ENCODE measurements at regions not wholly inside any gene's neighbourhood (a gene's known extent, or its start where the extent isn't known, plus 50 kb on each side); places are given as distances from the start of the nearest gene placed in this dataset.
A peak's percentile ranks its signal among the peaks of the same experiment; 100 is the strongest.

DNA sequence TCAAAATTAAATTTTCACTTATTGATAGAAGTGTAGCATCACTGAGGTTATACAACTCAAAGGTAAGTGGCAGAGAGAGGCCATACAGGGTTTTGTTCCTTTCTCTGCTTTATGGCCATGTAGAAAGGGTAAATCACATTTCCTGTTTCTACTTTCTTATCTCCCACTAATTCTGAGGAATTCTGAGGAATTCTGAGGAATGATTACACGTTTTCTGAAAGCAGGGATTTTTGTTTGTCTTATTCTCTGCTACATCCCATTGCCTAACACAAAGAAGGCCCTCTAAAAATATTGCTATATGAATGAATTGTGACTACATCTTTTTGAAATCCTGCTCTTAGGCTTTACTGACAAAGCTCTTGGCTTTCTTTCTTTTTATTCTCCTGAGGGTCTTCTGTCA, 516.9 kb upstream of the ZNF608 start:
- DNase-seq, result no peak

DNA sequence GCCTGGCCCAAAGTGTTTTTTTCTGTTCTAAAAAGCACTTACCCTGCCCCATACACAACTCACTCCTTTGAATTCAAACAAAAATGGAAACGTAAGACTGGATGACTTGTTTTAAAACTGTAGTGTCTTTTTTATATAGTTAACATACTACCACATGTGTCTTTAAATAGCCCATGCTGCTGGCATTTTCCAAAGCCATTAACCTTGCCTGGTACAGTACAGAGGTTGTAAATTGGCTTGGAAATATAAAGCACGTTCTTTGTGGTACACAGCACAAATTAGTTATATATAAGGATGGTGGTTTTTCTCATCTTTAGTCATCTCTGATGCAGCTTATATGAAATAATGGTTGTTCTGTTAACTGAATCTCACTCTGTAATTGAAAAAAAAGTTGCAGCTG, 519.7 kb upstream of the ZNF608 start:
- DNase-seq, result no peak

DNA sequence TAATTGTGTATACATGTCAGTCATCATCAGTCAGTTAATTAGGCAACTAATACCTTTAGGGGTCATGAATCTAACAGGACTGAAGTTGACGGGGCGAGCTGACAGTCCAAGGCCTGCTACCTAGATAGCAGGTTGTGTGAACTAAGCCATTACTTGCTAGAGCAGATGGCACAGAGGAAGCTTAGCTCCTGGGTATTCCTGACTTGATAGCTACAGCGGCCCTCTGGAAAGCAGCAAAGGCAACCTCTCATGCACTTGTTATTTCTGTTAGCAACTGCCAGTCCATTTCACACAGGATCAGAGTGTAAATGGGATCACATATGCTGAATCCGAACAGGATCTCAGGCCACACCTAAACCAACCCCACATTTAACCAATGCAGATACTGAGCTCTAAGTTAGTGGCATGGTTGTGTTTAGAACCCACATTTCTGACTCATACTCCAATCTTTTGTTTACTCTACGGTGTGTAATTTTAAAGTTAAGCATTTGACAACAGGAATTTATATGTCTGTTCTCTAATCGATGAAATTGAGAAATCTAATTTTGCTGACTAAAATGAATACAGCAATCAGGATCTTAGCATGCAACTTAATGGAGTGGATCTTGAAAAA, 521.3 kb upstream of the ZNF608 start:
- no peak for DNase-seq

DNA sequence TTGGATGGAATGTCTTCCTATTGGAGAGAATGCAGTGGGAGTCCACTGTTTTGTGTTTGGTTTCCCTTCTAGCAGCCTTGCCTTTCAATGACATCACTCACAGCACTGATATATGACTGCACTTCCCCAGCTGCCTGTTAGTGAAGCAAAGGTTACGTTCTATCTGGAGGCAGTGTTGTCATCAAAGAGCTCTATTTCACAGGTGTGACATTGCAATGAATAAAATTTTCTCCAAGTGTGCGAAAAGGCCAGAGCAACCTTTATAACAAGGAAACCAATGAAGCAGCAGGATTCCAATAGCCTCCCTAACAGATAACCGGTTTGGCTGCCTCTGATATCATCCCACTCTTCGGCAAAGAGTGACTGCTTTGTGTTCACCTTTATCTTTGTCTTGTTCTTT, 523.5 kb upstream of the ZNF608 start:
- DNase-seq, result no peak

DNA sequence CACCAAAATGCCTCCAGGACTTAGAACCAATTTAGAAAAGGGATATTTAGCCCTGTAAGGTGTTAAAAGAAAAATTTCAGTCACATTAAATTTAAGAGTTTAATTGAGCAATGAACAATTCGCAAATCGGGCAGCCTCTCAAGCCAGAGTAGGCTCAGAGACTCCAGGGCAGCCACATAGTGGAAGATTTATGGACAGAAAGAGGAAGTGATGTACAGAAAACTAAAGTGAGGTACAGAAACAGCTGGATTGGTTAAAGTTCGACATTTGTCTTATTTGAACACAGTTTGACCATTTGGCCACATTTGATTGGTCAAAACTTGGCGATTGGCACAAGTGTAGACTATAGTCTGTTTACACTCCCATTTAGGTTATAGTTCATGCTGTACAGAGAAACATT, 525.9 kb upstream of the ZNF608 start:
- DNase-seq, result no peak

DNA sequence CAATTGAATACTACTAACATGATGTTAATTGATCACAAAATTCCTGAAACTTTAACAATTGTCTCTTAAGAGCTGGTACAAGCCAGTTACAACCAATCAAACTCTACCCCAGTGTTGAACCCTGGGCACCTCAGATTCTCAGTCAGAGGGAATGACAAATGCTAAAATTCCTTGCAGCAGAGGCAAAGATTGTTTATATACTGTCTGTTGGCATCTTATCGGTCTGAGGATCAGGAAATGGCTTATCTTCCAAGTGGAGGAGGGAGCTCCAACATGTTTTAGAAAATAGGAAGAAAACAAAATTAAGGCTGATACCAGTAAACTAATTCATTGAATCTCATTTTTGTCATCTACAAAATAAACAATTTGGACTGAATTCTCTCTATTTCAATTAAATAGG, 527.8 kb upstream of the ZNF608 start:
- no peak for DNase-seq

DNA sequence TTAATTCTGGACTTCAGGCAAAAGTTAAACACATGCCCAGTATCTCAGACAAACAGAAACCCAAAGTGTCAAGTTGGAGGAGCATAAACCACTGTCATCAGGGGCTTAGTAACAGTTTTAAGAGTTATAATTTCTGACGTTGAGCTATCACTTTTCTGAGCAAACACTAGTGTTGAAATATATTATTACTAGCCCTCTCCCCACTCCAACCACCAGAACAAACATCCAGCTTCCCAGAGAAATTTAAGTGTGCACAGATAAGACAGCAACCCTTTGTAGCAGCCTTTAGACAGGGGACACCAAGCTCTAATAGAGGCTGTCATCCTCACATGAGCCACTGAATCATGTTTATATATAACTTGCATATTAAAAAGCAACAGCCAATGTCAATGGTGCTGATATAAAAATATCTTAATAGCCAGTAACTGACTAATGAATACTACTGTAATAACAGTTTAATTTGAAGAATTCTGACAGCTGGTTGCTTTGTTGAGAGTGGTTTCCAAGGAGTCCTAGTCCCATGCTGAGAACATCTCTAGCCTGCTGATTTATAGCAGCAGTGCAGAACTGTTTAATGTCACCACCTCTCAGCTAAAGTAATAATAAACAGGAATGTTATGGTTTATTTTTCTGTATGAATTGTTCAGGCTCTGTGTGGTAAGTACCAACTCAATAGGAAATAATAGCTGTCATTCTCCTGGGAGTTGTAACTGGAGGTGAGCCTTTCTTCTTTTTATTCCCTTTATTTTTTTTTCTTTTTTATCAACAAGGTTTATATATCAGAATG, 528.7 kb upstream of the ZNF608 start:
- no peak for DNase-seq

DNA sequence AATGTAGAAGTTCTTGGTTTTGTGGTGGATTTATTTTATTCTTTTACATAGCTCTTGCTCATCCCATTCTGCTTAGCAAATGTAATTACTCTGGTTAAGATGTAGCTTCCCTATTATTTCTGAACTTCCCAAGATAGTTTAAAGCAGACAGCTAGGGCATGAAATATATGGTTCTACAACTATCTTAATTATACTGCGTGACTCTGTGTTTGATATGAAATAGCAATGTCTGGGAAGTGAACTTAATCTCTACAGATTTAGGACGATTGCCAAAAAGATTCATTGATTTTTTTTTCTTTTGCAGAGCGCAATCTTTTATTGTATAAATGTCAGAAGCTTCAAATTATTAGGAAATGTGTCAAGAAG, 529.3 kb upstream of the ZNF608 start:
- DNase-seq, result no peak

DNA sequence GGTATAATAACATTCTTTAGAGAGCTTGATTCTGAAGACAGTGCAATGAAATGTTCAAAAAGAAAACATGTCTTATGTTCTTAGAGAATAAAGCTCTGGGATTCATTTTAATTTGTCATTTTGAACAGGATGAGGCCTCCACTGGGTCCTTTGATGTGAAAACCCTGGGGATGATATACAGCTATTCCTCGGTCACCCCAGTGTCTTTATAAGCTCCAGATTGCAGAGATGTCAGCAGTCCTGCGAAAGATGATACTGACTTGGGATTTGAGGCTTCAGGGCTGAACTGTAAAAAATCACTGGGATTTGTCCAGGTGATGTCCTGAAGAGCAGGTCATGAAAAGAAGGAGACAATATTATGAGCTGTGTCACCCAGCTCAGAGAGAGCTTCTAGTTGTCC, 529.7 kb upstream of the ZNF608 start:
- no peak for DNase-seq

DNA sequence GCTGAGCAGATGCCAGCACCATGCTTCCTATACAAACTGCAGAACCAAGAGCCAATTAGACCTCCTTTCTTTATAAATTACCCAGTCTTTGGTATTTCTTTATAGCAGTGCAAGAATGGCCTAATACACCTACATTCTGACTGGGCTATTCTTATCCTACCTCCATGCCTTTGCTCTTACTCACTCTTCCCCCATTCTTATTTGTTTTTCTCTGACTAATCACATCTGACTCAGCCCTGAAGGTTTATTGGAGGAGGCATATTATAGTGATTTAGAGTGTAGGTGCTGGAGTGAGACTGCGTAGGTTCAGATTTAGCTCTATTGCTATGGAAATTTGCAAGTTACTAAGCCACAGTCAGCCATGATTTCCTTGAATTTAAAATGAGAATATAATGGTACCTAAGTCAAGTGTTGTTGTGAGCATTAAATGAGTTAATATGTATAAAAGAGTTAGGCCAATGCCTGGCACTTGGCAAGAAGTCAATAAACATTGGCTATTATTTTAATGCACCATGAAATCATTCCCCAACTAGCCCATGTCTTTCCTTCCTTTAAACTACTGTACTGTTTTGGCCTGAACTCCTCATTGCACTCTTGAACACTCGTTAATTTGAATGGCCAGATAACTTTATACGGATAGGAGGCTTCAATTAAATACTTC, 531.2 kb upstream of the ZNF608 start:
- DNase-seq, result peak; percentile 20

DNA sequence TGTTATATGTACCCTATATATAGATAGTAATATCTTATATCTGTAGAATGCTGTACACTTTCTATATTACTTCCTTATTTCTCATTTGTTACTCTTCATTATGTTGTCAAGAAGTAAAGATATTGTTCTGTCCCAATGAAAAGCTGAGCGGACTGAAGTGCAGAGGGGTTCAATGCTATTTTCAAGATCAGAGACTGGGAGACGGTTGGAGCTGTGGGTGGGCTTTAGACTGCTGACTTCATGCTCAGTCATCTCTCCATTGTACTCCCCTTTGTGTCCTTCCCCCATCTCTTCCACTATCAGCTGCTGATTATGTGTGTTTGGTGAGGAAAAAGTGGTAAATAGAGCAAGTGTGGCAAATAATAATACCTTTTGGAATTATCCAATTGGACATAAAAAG, 532.3 kb upstream of the ZNF608 start:
- no peak for DNase-seq

DNA sequence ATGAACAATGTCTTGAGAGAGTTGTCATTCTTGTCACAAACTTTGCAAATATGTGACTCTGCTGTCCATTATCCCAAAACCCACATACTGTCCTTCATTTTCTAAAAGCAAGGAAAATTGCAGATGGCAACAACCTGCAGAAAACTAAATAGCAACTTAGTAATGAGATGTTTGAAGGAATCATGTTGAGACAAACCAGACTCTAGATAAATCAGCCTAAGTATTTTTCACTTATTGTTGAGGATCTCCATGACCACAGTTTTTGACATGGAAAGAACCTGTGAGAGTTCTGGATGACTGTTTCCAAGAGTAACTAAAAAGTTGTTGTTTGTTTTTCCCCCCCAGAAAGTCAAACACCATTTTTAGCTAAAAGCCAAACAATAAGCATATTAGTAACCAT, 535.2 kb upstream of the ZNF608 start:
- no peak for DNase-seq

DNA sequence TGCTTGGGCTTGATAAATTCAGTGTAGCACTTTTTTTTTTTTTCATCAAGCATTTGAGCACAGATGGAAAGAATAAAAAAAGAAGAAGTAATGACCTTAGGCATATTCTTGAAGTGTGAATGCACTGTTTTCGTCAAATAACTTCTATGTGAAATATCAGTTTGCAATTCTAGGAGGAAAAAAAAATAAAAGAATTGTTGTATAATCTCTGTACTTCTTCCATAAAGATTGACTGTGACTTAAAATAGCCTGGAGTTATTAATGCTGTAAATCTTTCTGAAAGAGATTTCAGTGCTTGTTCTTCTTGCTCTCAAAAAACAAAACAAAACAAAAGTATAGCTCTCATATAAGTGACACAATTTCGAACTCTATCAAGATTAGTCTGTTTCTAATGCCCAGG, 536.9 kb upstream of the ZNF608 start:
- DNase-seq, result no peak

DNA sequence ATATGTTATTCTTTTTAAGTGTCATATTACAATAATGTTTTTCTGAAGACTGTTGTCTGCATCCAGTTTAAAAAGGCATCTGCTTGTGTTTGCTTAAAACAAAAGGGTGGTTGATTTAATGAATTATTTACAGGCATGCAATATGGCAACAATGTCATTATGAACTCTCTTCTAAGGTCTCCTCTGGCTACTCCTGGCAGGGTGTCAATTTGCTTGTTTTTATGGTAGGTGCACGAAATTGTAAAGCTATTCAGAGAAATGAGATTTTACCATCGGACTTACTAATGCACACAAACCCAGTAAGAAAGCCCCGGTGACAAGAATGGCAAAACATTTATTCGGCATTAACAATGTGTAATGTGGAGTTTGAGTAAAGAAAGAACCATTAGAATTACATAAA, 539.8 kb upstream of the ZNF608 start:
- DNase-seq, result no peak

DNA sequence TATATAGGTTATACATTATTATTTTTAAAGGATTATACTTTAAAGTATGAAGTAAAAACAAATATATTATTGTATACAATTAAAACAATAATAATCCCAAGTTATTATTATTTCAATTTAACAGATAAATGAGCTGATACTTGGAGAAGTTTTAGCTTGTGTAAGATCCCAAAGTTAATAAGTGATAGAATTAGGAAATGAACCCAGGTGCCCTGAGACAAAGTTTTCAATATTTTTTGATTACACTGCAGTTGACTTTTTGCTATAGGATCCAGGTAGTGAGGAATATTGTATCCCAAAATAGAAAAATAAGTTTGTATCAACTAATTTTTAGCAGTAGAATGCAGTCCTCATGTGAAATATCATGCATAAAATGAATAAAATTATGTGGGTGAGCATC, 543.2 kb upstream of the ZNF608 start:
- no peak for DNase-seq

DNA sequence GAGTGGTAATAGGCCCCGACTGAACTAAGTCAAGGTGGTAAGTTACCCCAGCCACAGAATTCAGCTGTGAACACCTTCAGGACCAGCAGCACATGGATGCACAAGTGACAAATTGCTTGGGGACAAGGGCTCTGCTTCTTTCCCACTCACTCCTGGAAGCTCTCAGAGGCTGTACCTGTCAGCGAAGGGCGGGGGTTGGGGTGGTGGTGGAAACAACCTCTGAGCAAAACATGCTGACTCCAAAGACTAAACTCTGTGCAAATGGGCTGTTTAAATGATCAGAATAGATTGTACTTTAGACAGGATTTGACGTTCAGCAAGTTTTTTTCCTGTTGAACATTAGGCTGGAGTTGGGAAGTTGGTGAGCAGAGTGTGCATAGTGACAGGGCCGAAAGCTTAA, 544.5 kb upstream of the ZNF608 start:
- no peak for DNase-seq

DNA sequence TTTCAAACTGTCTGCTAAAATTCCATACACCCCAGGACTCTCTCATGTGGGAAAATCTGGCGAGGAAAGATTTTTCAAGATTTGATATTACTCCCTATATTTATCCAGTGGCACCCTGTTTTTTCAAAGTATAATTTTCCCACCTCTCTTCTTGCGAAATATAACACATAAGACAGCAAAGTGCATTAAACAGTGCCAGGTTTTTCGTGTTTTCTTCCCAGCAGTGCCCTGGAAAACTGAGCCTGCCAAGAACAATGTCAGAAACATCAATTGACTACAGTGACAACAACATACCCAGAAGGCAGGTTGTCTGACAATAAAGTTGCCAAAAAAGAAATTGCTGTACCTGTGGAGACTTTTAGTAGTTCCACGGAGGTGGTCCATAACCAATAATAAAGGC, 545.0 kb upstream of the ZNF608 start:
- DNase-seq, result no peak

DNA sequence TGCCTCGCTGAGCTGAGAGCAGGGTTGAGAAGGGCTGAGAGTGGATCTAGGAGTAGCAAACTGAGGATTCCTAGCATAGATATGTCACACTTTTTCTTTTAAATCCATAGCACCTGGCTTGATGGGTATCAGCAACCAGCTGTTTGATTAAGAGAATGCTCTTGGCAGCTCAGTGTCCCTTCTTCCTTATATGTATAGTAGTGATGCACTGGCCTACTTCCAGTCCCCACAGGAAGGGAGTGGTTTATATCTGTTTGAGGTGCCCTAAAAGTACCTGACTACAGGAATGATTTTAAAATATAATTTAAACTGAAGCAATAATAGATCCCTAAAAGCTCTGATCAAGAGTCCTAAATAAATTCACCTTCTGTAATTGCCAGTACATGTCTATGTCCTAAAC, 546.8 kb upstream of the ZNF608 start:
- DNase-seq, result no peak

DNA sequence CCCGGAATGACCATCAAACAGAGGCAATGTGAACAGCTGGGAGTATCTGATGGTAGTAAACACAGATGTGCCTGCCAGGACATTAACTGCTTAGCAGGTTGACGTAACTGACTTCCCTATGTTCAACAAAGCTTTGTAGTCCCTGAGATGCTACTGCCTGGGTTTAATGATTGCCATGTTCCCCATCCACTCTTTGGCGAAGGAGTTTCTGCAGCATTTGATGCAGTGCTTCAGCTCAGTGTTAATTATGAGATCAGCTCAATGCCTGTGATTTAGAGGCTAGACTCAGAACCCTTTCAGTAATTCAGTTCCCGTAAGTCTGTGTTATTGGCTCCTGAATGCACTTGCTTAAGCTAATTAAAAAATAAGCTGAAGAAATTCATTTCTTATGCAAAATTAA, 547.3 kb upstream of the ZNF608 start:
- no peak for DNase-seq

DNA sequence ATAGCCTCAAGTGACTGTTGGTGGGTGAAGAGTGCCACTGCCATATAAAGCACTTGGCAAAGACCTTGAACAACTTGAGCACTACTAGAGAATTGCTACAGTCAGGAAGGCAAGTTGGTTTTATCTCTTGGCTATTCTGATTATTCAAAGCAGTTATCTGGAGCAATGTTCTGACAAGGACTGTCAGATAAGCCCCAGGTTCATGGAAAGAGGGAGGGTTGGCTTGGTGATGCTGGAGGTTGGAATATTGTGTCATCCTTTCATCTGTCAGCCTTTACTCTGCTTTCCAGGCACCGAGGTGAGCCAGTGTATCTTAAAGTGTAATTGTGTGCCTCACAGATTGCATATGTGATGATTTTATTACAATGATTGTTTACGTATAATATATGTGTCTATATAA, 548.4 kb upstream of the ZNF608 start:
- no peak for DNase-seq

DNA sequence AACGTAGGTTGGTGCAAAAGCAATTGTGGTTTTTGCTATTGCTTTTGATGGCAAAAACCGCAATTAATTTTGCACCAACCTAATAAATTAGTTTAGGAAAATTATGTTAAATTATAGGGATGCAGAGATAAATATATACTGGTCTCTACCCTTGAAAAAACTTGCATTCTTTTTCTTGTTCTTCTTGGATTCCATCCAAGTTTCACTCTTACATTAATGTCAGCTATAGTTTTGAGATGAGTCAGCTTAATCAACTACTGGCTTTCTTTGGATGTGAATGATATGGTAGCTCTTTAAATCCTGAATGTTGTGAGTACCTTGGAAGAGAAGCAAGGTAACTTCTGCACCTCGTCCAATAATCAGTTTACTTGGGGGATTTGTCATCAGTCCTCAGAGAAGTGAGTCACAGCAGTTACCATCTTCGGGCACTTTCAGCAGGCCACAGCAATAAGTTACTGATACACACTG, 549.0 kb upstream of the ZNF608 start:
- no peak for DNase-seq

DNA sequence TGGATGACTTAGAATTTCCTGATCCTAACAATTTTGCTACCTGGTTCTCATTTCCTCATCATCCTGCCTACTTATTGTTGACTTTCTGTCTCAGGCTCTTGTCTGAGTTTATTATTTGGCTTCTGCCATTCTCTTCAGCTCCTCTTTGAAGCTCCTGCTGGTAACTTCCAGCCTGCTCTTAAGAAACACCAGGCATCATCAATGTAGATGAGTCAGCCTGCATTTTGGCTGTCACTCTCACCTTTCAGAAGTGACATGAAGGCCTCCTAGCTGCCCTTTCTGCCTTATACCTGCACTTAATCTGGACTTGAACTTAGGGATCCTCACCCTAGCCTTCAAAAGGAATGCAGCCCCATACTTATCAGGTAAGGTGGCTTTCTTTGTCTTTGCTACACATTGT, 551.8 kb upstream of the ZNF608 start:
- DNase-seq, result no peak

DNA sequence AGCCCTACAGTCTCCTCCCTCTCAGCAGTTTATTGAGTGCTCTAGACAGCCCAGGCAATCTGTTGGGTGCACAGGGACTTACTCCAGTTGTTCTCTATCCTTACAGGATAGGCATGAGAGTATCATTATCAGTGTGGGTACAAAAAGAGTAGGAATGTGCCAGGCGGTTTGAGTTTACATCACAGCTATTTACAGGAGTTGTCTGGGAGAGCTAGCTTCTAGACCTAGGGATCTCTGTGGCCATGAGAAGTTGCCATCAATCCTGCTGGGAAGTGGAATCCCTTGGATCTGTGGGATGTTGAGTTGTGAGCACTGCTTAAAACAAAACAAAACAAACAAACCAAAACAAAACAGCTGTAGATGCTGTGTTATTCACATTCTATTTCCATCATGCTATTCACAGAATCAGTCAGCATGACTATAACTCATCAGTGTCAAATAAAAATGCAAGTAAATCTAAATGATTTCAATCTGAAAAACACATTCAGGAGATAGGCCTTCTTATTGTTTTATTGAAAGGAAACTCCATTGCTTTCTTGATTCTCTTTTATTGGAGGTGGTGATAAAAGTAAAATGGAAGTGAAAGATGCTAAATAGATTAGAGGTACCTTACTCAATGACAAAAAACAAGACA, 552.4 kb upstream of the ZNF608 start:
- no peak for DNase-seq

DNA sequence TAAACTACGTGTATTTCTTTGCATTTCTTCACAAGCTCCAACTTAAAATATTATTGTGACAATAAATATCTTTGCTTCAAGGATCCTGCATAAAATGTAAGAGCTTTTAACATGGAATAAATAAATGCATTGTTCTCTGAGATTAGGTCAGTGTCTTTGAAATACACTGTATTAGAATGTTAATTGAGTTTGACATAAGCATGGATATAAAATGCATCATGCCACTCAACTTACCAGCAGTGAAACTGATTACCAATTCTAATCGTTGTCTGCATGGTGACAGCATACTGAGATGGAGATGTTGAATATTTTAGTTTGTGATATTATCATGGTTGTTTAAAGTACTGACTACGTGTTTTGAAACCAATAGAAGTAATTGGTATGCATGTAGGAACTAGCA, 555.3 kb upstream of the ZNF608 start:
- DNase-seq, result no peak
